OCI-LY3 (cell line): ENCODE measurements at regions not wholly inside any gene's neighbourhood (a gene's known extent, or its start where the extent isn't known, plus 50 kb on each side); places are given as distances from the start of the nearest gene placed in this dataset.

Experiments used
- H2AFZ ChIP-seq: fragments of 200-600, 300-600 bp; shearing (Covaris generic); 2 replicates; pipeline ENCODE4 v1.6.0; 2014; ENCODE audit warnings: antibody characterized with exemption, low read depth, low read length
- H3K27ac ChIP-seq: fragments of 200-600, 300-600 bp; sonication (generic); 2 replicates; pipeline ENCODE4 v1.5.1; 2014; ENCODE audit warnings: mild to moderate bottlenecking, low read length, moderate library complexity, mixed read lengths
- H3K27me3 ChIP-seq: fragments of 200-600, 300-600 bp; sonication (generic); 2 replicates; pipeline ENCODE4 v1.6.1; 2014; ENCODE audit warnings: low read depth, low read length, mixed read lengths
- H3K36me3 ChIP-seq: fragments of 200-600, 300-600 bp; sonication (generic); replicated peaks from 2 replicates; pipeline ENCODE3; 2014; ENCODE audit warnings: low read depth, low read length, mixed read lengths
- H3K4me1 ChIP-seq: fragments of 300-600, 200-600 bp; sonication (generic); 2 replicates; pipeline ENCODE4 v1.6.1; 2014; ENCODE audit warnings: low read length, mixed read lengths
- H3K4me2 ChIP-seq: fragments of 200-600, 300-600 bp; sonication (generic); 2 replicates; pipeline ENCODE4 v1.6.1; 2014; ENCODE audit warnings: low read length, mixed read lengths
- H3K4me3 ChIP-seq: fragments of 300-600, 200-600 bp; sonication (generic); 2 replicates; pipeline ENCODE4 v1.5.1; 2014; ENCODE audit warnings: antibody characterized with exemption, mild to moderate bottlenecking, low read length, moderate library complexity
- H3K79me2 ChIP-seq: fragments of 300-600, 200-600 bp; shearing (Covaris generic); 2 replicates; pipeline ENCODE4 v1.6.1; 2014; ENCODE audit warnings: mild to moderate bottlenecking, low read length, mixed read lengths
- H3K9ac ChIP-seq: fragments of 300-600, 200-600 bp; shearing (Covaris generic); 2 replicates; pipeline ENCODE4 v1.6.0; 2014; ENCODE audit warnings: mild to moderate bottlenecking, low read length, moderate library complexity
- H3K9me3 ChIP-seq: fragments of 200-600, 300-600 bp; shearing (Covaris generic); 2 replicates; pipeline ENCODE4 v1.6.1; 2014; ENCODE audit warnings: low read length, mixed read lengths; ENCODE audit not compliant: insufficient read depth
- H4K20me1 ChIP-seq: fragments of 200-600, 300-600 bp; sonication (generic); 2 replicates; pipeline ENCODE4 v1.6.1; 2016; ENCODE audit warnings: low read length, mixed read lengths; ENCODE audit not compliant: insufficient read depth
- EZH2phosphoT487 ChIP-seq: fragments of 200-600 bp; shearing (Covaris generic); IDR thresholded peaks from 2 replicates; pipeline ENCODE4 v1.6.1; 2018; ENCODE audit warnings: antibody characterized with exemption, mixed run types, low read depth
- TF ChIP-seq, protein P1 (sequence below): fragments of 200-600, 300-600 bp; sonication (generic); IDR thresholded peaks from 2 replicates; pipeline ENCODE4 v1.5.1; 2014; ENCODE audit warnings: antibody characterized with exemption, low read length, low read depth

DNA sequence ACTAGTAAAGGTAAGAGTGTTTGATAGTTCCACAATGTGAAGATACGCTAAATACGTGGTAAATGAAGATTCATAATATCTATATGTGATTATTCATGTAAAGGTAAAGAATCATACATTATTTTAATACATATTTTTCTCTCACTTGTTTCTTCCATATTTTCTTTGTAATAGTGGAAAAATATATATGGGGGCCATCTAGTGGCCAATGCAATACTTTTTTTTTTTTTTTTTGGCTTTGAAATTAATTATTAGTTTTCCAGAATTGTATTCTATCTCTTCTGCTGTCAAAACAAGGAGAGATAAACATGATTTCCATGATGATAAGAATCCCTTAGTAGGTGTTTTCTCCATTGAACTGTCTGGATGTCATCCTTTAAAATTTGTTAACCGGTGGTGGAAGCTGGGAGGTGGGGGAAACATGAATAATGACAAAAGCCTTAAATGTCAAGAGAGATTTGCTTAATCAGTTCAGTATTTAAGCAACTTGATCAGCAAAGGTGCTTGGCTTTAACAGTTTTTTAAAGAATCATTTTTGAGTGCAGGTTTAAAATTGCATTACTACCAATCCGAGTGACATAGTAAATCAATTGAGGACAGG lies 508.7 kb upstream of the HTR2C start:
- no peaks in the 10 kb centered on the region for H3K27me3 ChIP-seq
- no peak overlapping the region for H3K4me3 ChIP-seq
- no peaks in the 10 kb centered on the region for H4K20me1 ChIP-seq
- H3K9ac ChIP-seq = no peak overlapping the region
- TF ChIP-seq, protein P1, sequence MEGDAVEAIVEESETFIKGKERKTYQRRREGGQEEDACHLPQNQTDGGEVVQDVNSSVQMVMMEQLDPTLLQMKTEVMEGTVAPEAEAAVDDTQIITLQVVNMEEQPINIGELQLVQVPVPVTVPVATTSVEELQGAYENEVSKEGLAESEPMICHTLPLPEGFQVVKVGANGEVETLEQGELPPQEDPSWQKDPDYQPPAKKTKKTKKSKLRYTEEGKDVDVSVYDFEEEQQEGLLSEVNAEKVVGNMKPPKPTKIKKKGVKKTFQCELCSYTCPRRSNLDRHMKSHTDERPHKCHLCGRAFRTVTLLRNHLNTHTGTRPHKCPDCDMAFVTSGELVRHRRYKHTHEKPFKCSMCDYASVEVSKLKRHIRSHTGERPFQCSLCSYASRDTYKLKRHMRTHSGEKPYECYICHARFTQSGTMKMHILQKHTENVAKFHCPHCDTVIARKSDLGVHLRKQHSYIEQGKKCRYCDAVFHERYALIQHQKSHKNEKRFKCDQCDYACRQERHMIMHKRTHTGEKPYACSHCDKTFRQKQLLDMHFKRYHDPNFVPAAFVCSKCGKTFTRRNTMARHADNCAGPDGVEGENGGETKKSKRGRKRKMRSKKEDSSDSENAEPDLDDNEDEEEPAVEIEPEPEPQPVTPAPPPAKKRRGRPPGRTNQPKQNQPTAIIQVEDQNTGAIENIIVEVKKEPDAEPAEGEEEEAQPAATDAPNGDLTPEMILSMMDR = peak; percentile 49
- no peak for TF ChIP-seq EZH2phosphoT487
- no peaks in the 10 kb centered on the region for H3K79me2 ChIP-seq
- H3K36me3 ChIP-seq = no peaks in the 10 kb centered on the region
- no peaks in the 10 kb centered on the region for H3K9me3 ChIP-seq
- no peaks in the 10 kb centered on the region for H3K4me1 ChIP-seq
- H3K4me2 ChIP-seq = no peak overlapping the region
- H2AFZ ChIP-seq = no peak overlapping the region
- no peak overlapping the region for H3K27ac ChIP-seq

DNA sequence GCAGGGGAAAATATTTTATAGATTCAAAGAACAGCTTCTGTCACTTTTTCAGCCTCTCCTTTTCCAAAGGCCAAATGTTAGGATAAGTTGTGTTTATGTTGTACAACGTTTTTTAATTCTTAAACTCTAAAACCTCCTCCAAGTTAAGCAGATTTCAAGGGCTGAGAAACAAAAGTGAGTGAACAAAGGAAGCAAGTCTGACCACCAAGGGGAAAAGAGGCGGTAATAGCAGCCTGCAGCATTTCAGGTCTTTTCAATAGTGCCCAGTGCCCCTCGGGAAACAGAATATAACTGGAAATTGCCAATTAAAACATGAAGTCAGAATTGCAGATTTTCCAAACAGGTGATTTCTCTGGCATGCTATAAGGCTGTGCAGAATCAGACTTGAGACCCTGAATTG lies 510.0 kb upstream of the HTR2C start:
- Histone ChIP-seq H3K4me1 (no peaks in the 10 kb centered on the region), H3K27me3 (no peaks in the 10 kb centered on the region), H3K79me2 (no peaks in the 10 kb centered on the region), H4K20me1 (no peaks in the 10 kb centered on the region), H3K36me3 (no peaks in the 10 kb centered on the region), H2AFZ (no peak overlapping the region), H3K27ac (no peak overlapping the region), H3K9ac (no peak overlapping the region), H3K4me2 (no peak overlapping the region), H3K4me3 (no peak overlapping the region), H3K9me3 (no peaks in the 10 kb centered on the region)
- no peak for TF ChIP-seq EZH2phosphoT487
- TF ChIP-seq, protein P1 = no peak

DNA sequence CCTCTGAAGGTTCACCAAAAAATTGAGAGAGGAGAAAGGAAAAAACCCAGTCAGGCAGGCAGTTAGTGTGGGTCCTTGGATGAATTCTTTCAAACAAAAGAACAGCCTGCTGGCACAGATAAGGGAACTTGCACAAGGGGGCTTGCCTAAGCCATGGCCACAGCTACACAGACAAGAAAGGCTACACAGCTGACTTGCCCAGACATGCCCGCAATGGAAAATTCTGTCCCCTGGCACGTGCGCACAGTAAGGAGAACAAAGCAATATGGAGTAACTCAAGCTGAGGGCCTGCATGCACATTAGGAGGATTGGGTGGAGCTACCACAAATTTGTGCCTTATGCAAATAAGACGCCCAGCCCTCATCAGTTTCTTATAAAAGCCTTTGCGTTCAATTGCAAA lies 512.5 kb upstream of the HTR2C start:
- Histone ChIP-seq H3K79me2 (no peaks in the 10 kb centered on the region), H3K27ac (no peak overlapping the region), H4K20me1 (no peaks in the 10 kb centered on the region), H2AFZ (no peak overlapping the region), H3K9ac (no peak overlapping the region), H3K4me2 (no peak overlapping the region), H3K4me1 (no peaks in the 10 kb centered on the region), H3K4me3 (no peak overlapping the region), H3K9me3 (no peaks in the 10 kb centered on the region), H3K27me3 (no peaks in the 10 kb centered on the region), H3K36me3 (no peaks in the 10 kb centered on the region)
- no peak for TF ChIP-seq EZH2phosphoT487
- TF ChIP-seq, protein P1 = no peak

DNA sequence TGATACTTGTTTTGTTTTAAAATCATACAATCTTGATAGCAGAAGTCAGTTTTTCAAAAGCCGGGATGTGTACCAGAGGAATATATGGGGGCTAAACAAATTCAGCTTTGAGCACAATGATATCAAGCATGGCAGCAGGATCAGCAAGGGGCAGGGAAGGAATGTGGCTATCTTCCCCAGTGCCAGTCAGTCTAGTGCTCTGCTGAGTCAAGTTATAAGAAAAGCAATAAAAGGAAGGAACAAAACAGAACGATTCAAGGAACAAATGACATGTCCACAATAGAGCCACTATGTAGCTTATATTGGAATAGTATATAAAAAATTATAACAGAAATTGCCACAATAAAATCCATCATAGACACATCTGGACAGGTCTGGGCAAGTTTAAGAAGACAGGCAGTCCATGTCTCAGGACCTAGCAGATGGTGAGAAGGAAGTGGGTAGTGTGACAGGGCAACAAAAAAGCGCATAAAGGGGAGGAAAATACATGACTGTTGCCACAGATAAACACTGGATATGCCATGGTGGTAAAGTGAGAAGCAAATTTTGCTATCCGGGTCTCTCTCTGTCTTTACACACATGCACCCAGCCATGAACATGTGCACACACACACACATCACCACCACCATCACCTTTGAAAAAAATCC lies 518.2 kb upstream of the HTR2C start:
- TF ChIP-seq, protein P1 = no peak
- TF ChIP-seq EZH2phosphoT487 = no peak
- Histone ChIP-seq H3K4me1 (no peaks in the 10 kb centered on the region), H3K9ac (no peak overlapping the region)

More for the DNA sequence above, 518.2 kb upstream of the HTR2C start:
- Histone ChIP-seq H2AFZ (no peak overlapping the region), H3K27me3 (no peaks in the 10 kb centered on the region), H3K79me2 (no peaks in the 10 kb centered on the region), H3K27ac (no peak overlapping the region), H4K20me1 (no peaks in the 10 kb centered on the region), H3K4me2 (no peak overlapping the region), H3K4me3 (no peak overlapping the region), H3K9me3 (no peaks in the 10 kb centered on the region), H3K36me3 (no peaks in the 10 kb centered on the region)
